Stomach (tissue), 4 donors: ENCODE measurements at regions not wholly inside any gene's neighbourhood (a gene's known extent, or its start where the extent isn't known, plus 50 kb on each side); places are given as distances from the start of the nearest gene placed in this dataset.

Experiments
- CTCF ChIP-seq, 7 experiments: fragments of 450-650 bp in 4 of 7; fragments of 200-600 bp in 3 of 7; sonication (generic) in 3 of 7; IDR thresholded peaks; one replicate each; pipeline ENCODE4 v1.5.1; 2016 to 2019; ENCODE audit warnings: antibody characterized with exemption in 7 of 7, control low read depth in 2 of 7, mild to moderate bottlenecking in 1 of 7
- EP300 ChIP-seq: sonication (generic); formaldehyde crosslinking; IDR thresholded peaks from one replicate; pipeline ENCODE4 v1.6.1; 2017; ENCODE audit warnings: antibody characterized with exemption
- POLR2A ChIP-seq, 4 donors: fragments of 450-650 bp; IDR thresholded peaks; one replicate each; pipeline ENCODE4 v1.6.1; 2016; ENCODE audit warnings: antibody characterized with exemption in 4 of 4, control low read depth in 2 of 4, mild to moderate bottlenecking in 1 of 4, moderate library complexity in 1 of 4

- TF ChIP-seq CTCF (IDR thresholded peaks at IDR 0.05) (peak in 5 of 7 experiments; percentile 57 to 92 (median 85)), EP300 (no peak), POLR2A (IDR thresholded peaks at IDR 0.05) (no peak)
Measured at GRCh38 chr20:40962733-40963504, 65.7 kb upstream of the TOP1 start.
